ENCODE measurements at regions not wholly inside any gene's neighbourhood (a gene's known extent, or its start where the extent isn't known, plus 50 kb on each side); places are given as distances from the start of the nearest gene placed in this dataset.

DNA sequence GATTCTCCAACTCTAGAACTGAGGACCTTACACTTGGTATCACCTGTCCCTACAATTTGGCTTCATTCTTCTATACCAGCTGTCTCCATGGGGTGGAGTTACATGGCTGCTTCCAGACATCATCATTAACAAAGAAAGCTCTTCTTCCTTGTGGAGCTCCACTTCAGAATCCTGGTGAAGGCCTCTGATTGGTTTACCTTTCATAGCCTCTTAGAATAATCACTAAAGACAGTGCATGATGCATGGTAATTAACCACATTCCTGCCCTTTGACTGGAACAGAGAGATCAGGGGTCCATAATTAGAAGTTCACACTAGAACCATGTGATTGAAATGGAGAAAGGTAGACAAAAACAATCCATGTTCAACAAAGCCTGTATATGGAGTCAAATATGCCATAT, 112.6 kb upstream of the ZNF827 start (continued):
- no peak for TF ChIP-seq CHD7 (IDR thresholded peaks at IDR 0.05; ENCODE audit: insufficient replicate concordance, low read length)
- TF ChIP-seq RBBP5 (IDR thresholded peaks at IDR 0.05; ENCODE audit: borderline replicate concordance, low read depth, low read length) = no peak
- TF ChIP-seq, protein P1, sequence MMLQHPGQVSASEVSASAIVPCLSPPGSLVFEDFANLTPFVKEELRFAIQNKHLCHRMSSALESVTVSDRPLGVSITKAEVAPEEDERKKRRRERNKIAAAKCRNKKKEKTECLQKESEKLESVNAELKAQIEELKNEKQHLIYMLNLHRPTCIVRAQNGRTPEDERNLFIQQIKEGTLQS (IDR thresholded peaks at IDR 0.05; ENCODE audit: insufficient read depth, low read depth, low read length) = no peak
- TF ChIP-seq NRF1 (IDR thresholded peaks at IDR 0.05; ENCODE audit: low read depth, low read length) = no peak

Measured in H1 (cell line).